K562 (cell line): ENCODE measurements at regions not wholly inside any gene's neighbourhood (a gene's known extent, or its start where the extent isn't known, plus 50 kb on each side); places are given as distances from the start of the nearest gene placed in this dataset.

ENCODE experiments used
- ATF4 ChIP-seq: fragments of 450-650 bp; formaldehyde crosslinking; IDR thresholded peaks from 2 replicates; pipeline ENCODE4 v1.4.0; 2022; ENCODE audit warnings: mild to moderate bottlenecking, moderate library complexity
- CCNT2 ChIP-seq: IDR thresholded peaks from 2 replicates; pipeline ENCODE4 v1.6.1; 2011; ENCODE audit warnings: borderline replicate concordance, low read depth, mild to moderate bottlenecking, moderate library complexity, mixed read lengths, low read length; ENCODE audit not compliant: insufficient read length; ENCODE audit errors: extremely low read depth
- CSDE1 ChIP-seq, 2 experiments: fragments of 450-650 bp; IDR thresholded peaks; 2 replicates each; pipeline ENCODE4 v1.6.1; 2016; ENCODE audit warnings: mild to moderate bottlenecking in 1 of 2
- CTBP1 ChIP-seq: fragments of 450-650 bp; IDR thresholded peaks from 2 replicates; pipeline ENCODE4 v1.6.1; 2016; ENCODE audit warnings: borderline replicate concordance
- E2F3 ChIP-seq: fragments of 250-450 bp; sonication (Bioruptor Pico); IDR thresholded peaks from 2 replicates; pipeline ENCODE4 v1.4.0; 2020; ENCODE audit warnings: mild to moderate bottlenecking
- HDAC6 ChIP-seq: IDR thresholded peaks from 2 replicates; pipeline ENCODE4 v1.6.1; 2012; ENCODE audit warnings: low read depth, mild to moderate bottlenecking, control low read depth, inconsistent platforms, low read length, moderate library complexity
- MEF2D ChIP-seq: conservative IDR thresholded peaks from 2 replicates; pipeline ENCODE4 v1.6.1; 2016; ENCODE audit warnings: low read depth, missing genetic modification characterization, missing compliant biosample characterization
- MIER1 ChIP-seq: fragments of 450-650 bp; IDR thresholded peaks from 2 replicates; pipeline ENCODE4 v1.6.1; 2016; ENCODE audit warnings: antibody characterized with exemption, mild to moderate bottlenecking, low read depth
- PHF8 ChIP-seq: fragments of 200-600 bp; sonication (generic); IDR thresholded peaks from 2 replicates; pipeline ENCODE4 v1.6.1; 2012; ENCODE audit warnings: mixed run types, mild to moderate bottlenecking, inconsistent platforms, low read length, moderate library complexity, borderline replicate concordance
- PKNOX1 ChIP-seq: fragments of 450-650 bp; IDR thresholded peaks from 2 replicates; pipeline ENCODE4 v1.6.1; 2016
- POU5F1 ChIP-seq: fragments of 150-350 bp; IDR thresholded peaks from 2 replicates; pipeline ENCODE4 v1.6.1; 2014; ENCODE audit warnings: borderline replicate concordance, low read length, low read depth, mild to moderate bottlenecking; ENCODE audit not compliant: partially characterized antibody
- SLC30A9 ChIP-seq: fragments of 250-450 bp; sonication (Bioruptor Pico); IDR thresholded peaks from 2 replicates; pipeline ENCODE4 v1.8.0; 2022; ENCODE audit warnings: mild to moderate bottlenecking, moderate library complexity
- TAF7 ChIP-seq: fragments of 450-650 bp; IDR thresholded peaks from 2 replicates; pipeline ENCODE4 v1.6.1; 2016; ENCODE audit warnings: missing genetic modification characterization, missing compliant biosample characterization
- TFAP4 ChIP-seq: sonication (generic); formaldehyde crosslinking; IDR thresholded peaks from 2 replicates; pipeline ENCODE4 v1.8.0; 2022; ENCODE audit warnings: missing genetic modification reagents, mild to moderate bottlenecking, moderate library complexity, borderline replicate concordance
- TSC22D4 ChIP-seq: fragments of 450-650 bp; IDR thresholded peaks from 2 replicates; pipeline ENCODE4 v1.6.1; 2016; ENCODE audit warnings: missing genetic modification characterization, missing biosample characterization, control low read depth
- XRCC5 ChIP-seq: fragments of 200-400 bp; formaldehyde crosslinking; IDR thresholded peaks from 2 replicates; pipeline ENCODE4 v1.6.1; 2017; ENCODE audit warnings: low read depth, mild to moderate bottlenecking, low read length
- ZBTB34 ChIP-seq: fragments of 250-450 bp; sonication (Bioruptor Pico); IDR thresholded peaks from 2 replicates; pipeline ENCODE4 v1.8.0; 2021; ENCODE audit warnings: mild to moderate bottlenecking, moderate library complexity
- ZNF24 ChIP-seq: fragments of 450-650 bp; IDR thresholded peaks from 2 replicates; pipeline ENCODE4 v1.6.1; 2016
- ZNF354B ChIP-seq: fragments of 250-450 bp; sonication (Bioruptor Pico); IDR thresholded peaks from 2 replicates; pipeline ENCODE4 v1.4.0; 2020
- TF ChIP-seq, protein P1 (sequence below), 2 experiments: fragments of 450-650 bp; IDR thresholded peaks; 2 replicates each; pipeline ENCODE4 v1.6.1; 2018; ENCODE audit warnings: mild to moderate bottlenecking in 2 of 2, low read depth in 1 of 2; ENCODE audit not compliant: partially characterized antibody in 2 of 2
- TF ChIP-seq, protein P2 (sequence below): fragments of 250-450 bp; sonication (Bioruptor Pico); IDR thresholded peaks from 2 replicates; pipeline ENCODE4 v1.5.0; 2021

DNA sequence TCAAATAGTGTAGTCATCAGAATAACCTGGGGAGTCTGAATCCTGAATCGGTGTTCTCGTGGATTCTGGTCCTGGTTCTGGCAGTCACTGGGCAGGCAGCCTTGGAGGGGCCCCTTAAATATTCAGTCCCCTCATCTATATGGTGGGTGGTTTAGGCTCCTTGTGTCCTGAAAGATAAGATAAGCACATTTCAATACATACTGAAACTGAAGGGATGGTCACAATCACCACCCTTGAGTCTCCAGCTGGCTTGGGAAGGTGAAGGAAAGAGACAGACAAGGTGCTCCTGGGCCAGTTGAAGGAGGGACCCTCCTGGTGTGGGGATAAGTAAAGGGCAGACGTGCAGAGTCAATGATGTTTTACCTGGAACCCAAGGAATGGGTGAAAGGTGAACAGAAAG is 146.7 kb downstream of the CXCL12 start (continued):
- TF ChIP-seq CTBP1: no peak
- no peak for TF ChIP-seq E2F3 (CRISPR knock-in tag)
- no peak for TF ChIP-seq CSDE1 (IDR thresholded peaks at IDR 0.05)
- no peak for TF ChIP-seq PHF8
- TF ChIP-seq MIER1: no peak
- TF ChIP-seq, protein P1, sequence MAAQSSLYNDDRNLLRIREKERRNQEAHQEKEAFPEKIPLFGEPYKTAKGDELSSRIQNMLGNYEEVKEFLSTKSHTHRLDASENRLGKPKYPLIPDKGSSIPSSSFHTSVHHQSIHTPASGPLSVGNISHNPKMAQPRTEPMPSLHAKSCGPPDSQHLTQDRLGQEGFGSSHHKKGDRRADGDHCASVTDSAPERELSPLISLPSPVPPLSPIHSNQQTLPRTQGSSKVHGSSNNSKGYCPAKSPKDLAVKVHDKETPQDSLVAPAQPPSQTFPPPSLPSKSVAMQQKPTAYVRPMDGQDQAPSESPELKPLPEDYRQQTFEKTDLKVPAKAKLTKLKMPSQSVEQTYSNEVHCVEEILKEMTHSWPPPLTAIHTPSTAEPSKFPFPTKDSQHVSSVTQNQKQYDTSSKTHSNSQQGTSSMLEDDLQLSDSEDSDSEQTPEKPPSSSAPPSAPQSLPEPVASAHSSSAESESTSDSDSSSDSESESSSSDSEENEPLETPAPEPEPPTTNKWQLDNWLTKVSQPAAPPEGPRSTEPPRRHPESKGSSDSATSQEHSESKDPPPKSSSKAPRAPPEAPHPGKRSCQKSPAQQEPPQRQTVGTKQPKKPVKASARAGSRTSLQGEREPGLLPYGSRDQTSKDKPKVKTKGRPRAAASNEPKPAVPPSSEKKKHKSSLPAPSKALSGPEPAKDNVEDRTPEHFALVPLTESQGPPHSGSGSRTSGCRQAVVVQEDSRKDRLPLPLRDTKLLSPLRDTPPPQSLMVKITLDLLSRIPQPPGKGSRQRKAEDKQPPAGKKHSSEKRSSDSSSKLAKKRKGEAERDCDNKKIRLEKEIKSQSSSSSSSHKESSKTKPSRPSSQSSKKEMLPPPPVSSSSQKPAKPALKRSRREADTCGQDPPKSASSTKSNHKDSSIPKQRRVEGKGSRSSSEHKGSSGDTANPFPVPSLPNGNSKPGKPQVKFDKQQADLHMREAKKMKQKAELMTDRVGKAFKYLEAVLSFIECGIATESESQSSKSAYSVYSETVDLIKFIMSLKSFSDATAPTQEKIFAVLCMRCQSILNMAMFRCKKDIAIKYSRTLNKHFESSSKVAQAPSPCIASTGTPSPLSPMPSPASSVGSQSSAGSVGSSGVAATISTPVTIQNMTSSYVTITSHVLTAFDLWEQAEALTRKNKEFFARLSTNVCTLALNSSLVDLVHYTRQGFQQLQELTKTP (IDR thresholded peaks at IDR 0.05; ENCODE audit: low read depth in 1 of 2, partially characterized antibody in 2 of 2): no peak
- no peak for TF ChIP-seq CCNT2
- no peak for TF ChIP-seq TAF7 (tag)
- TF ChIP-seq ATF4 (CRISPR knock-in tag): no peak
- TF ChIP-seq, protein P2, sequence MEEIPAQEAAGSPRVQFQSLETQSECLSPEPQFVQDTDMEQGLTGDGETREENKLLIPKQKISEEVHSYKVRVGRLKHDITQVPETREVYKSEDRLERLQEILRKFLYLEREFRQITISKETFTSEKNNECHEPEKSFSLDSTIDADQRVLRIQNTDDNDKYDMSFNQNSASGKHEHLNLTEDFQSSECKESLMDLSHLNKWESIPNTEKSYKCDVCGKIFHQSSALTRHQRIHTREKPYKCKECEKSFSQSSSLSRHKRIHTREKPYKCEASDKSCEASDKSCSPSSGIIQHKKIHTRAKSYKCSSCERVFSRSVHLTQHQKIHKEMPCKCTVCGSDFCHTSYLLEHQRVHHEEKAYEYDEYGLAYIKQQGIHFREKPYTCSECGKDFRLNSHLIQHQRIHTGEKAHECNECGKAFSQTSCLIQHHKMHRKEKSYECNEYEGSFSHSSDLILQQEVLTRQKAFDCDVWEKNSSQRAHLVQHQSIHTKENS (CRISPR knock-in tag): no peak
- TF ChIP-seq MEF2D (tag): no peak
- TF ChIP-seq ZNF24: no peak
- TF ChIP-seq SLC30A9: no peak
- TF ChIP-seq TFAP4 (CRISPR knock-in tag): no peak
- no peak for TF ChIP-seq TSC22D4 (tag)
- no peak for TF ChIP-seq ZNF354B (CRISPR knock-in tag)
- no peak for TF ChIP-seq ZBTB34 (CRISPR knock-in tag)
- TF ChIP-seq PKNOX1: no peak
- no peak for TF ChIP-seq HDAC6
- no peak for TF ChIP-seq POU5F1
- TF ChIP-seq XRCC5: no peak
